GM23248 (cell line): ENCODE measurements at regions not wholly inside any gene's neighbourhood (a gene's known extent, or its start where the extent isn't known, plus 50 kb on each side); places are given as distances from the start of the nearest gene placed in this dataset.
"Not testable (repeated sequence)": the region's sequence is repeated elsewhere in the genome, so short reads cannot be mapped to it uniquely, and the experiment has no call there.

ENCODE experiments used
- DNase-seq: peaks from one replicate; pipeline ENCODE4 v3.0.0-alpha.2; 2015
- H2AFZ ChIP-seq: fragments of 200-600 bp; sonication (generic); 2 replicates; pipeline ENCODE4 v1.6.1; 2016; ENCODE audit warnings: antibody characterized with exemption
- H3F3A ChIP-seq: fragments of 200-600 bp; sonication (generic); 2 replicates; pipeline ENCODE4 v1.6.1; 2016; ENCODE audit warnings: mild to moderate bottlenecking, antibody characterized with exemption, mixed run types; ENCODE audit not compliant: insufficient read depth
- H3K27ac ChIP-seq: fragments of 200-600 bp; sonication (generic); 2 replicates; pipeline ENCODE4 v1.5.1; 2016; ENCODE audit warnings: mild to moderate bottlenecking
- H3K27me3 ChIP-seq: fragments of 200-600 bp; sonication (generic); replicated peaks from 2 replicates; pipeline ENCODE4 v1.6.1; 2016; ENCODE audit warnings: mild to moderate bottlenecking; ENCODE audit not compliant: insufficient read depth
- H3K36me3 ChIP-seq: fragments of 200-600 bp; sonication (generic); 2 replicates; pipeline ENCODE4 v1.6.1; 2016; ENCODE audit warnings: low read depth, mild to moderate bottlenecking
- H3K4me1 ChIP-seq: fragments of 200-600 bp; sonication (generic); 2 replicates; pipeline ENCODE4 v1.6.1; 2016; ENCODE audit warnings: mild to moderate bottlenecking; ENCODE audit not compliant: insufficient read depth
- H3K4me2 ChIP-seq: fragments of 200-600 bp; sonication (generic); one replicate; pipeline ENCODE4 v1.6.1; 2016; ENCODE audit warnings: mild to moderate bottlenecking; ENCODE audit not compliant: unreplicated experiment
- H3K4me3 ChIP-seq: fragments of 200-600 bp; sonication (generic); 2 replicates; pipeline ENCODE4 v1.5.1; 2016; ENCODE audit warnings: mild to moderate bottlenecking
- H3K79me2 ChIP-seq: fragments of 200-600 bp; sonication (generic); 2 replicates; pipeline ENCODE4 v1.6.1; 2016; ENCODE audit warnings: mild to moderate bottlenecking; ENCODE audit not compliant: insufficient read depth
- H3K9ac ChIP-seq: fragments of 200-600 bp; sonication (generic); 2 replicates; pipeline ENCODE4 v1.6.1; 2016; ENCODE audit warnings: mild to moderate bottlenecking
- H3K9me2 ChIP-seq: fragments of 200-600 bp; sonication (generic); 2 replicates; pipeline ENCODE4 v1.6.1; 2016; ENCODE audit warnings: mixed run types, mild to moderate bottlenecking, moderate library complexity; ENCODE audit not compliant: insufficient read depth
- H3K9me3 ChIP-seq: fragments of 200-600 bp; sonication (generic); one replicate; pipeline ENCODE4 v1.6.1; 2017; ENCODE audit warnings: low read depth
- H4K20me1 ChIP-seq: fragments of 200-600 bp; sonication (generic); 2 replicates; pipeline ENCODE4 v1.6.0; 2016; ENCODE audit not compliant: insufficient read depth
- EZH2 ChIP-seq: fragments of 200-600 bp; sonication (generic); IDR thresholded peaks from 2 replicates; pipeline ENCODE4 v1.6.1; 2018; ENCODE audit warnings: antibody characterized with exemption, mild to moderate bottlenecking; ENCODE audit not compliant: insufficient read depth, poor library complexity, severe bottlenecking
- EZH2phosphoT487 ChIP-seq: fragments of 200-600 bp; sonication (generic); IDR thresholded peaks from 2 replicates; pipeline ENCODE4 v1.6.1; 2018; ENCODE audit warnings: antibody characterized with exemption, moderate library complexity, mild to moderate bottlenecking, low read depth; ENCODE audit not compliant: insufficient read depth
- WGBS, 2 experiments: methylation state at CpG; one replicate each; pipeline ENCODE4 v1.1.6; 2015 to 2017; ENCODE audit warnings: low lambda C conversion rate in 2 of 2, low coverage in 1 of 2; ENCODE audit errors: missing lambda C conversion rate in 2 of 2; 5-methylcytosine and 5-hydroxymethylcytosine counted together
- in situ Hi-C: fragments of 300-500 bp; cut with MboI; formaldehyde crosslinking; loops from 2 replicates; pipeline ENCODE4 v1.15.0; 2020

DNA sequence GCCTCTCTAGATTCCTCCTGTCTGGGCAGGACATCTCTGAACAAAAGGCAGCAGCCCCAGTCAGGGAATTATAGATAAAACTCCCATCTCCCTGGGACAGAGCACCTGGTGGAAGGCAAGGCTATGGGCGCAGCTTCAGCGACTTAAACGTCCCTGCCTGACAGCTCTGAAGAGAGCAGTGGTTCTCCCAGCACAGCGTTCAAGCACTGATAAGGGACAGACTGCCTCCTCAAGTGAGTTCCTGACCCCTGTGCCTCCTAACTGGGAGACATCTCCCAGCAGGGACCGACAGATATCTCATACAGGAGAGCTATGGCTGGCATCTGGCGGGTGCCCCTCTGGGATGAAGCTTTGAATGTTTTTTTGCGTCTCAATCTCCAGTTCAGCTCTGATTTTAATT, 262.2 kb downstream of the PARM1 start:
- H3K79me2 ChIP-seq = no peaks in the 10 kb centered on the region
- WGBS, 2 experiments = 2 to 3% methylated on average over 7 of the region's 7 CpGs

DNA sequence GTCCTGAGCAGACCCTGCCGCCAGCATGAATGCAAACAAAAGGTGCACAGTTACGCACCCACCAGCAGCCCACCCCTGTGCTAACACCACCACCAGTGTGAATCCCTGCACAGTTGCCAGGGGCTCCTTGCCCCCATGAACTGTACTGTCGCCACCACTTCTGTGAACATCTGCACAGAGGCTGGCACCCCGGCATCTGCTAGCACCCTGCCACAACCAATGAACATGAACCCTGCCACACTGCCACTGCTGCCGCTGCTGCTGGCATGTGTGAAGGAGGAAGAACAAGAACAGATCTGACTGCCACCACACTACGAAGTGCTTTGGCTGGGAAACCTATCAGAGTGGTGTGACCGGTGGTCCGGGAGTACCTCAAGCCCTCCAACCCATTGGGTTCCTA, 261.3 kb downstream of the PARM1 start:
- Histone ChIP-seq H3K36me3 (no peaks in the 10 kb centered on the region), H3K9me2 (no peaks in the 10 kb centered on the region), H4K20me1 (no peaks in the 10 kb centered on the region), H3K9me3 (no peaks in the 10 kb centered on the region), H3K27me3 (0 out of 2 replicates have a peak, but pooled peaks cover 3% of the 10 kb centered on the region), H3K9ac (no peak overlapping the region), H3K79me2 (no peaks in the 10 kb centered on the region), H3F3A (no peaks in the 10 kb centered on the region), H3K4me2 (no peak overlapping the region), H2AFZ (no peak overlapping the region), H3K4me1 (no peaks in the 10 kb centered on the region), H3K4me3 (no peak overlapping the region), H3K27ac (no peak overlapping the region)
- 51 to 53% methylated on average over 8 of the region's 8 CpGs for WGBS, 2 experiments
- DNase-seq = no peak
- TF ChIP-seq EZH2phosphoT487 = no peak
- no peak for TF ChIP-seq EZH2
- in situ Hi-C loops = no loop called here

More for the DNA sequence above, 262.2 kb downstream of the PARM1 start:
- Histone ChIP-seq H3K4me1 (no peaks in the 10 kb centered on the region), H3K27ac (no peak overlapping the region), H3K36me3 (no peaks in the 10 kb centered on the region), H4K20me1 (no peaks in the 10 kb centered on the region), H3K9me2 (no peaks in the 10 kb centered on the region), H3K4me3 (no peak overlapping the region), H3K9ac (no peak overlapping the region), H3F3A (no peaks in the 10 kb centered on the region), H3K9me3 (no peaks in the 10 kb centered on the region), H3K4me2 (no peak overlapping the region), H3K27me3 (0 out of 2 replicates have a peak, but pooled peaks cover under 1% of the 10 kb centered on the region), H2AFZ (no peak overlapping the region)
- in situ Hi-C loops = no loop called here
- no peak for DNase-seq
- no peak for TF ChIP-seq EZH2phosphoT487
- TF ChIP-seq EZH2 = no peak

DNA sequence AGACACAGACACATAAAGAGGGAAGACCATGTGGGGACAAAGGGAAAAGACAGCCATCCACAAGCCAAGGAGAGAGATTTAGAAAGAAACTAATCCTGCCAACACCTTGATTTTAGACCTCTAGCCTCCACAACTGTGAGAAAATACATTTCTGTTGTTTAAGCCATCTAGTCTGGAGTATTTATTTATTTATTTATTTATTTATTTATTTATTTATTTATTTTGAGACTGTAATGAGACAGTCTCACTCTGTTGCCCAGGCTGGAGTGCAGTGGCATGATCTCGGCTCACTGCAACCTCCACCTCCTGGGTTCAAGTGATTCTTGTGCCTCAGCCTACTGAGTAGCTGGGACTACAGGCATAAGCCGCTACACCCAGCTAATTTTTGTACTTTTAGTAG, 259.3 kb downstream of the PARM1 start:
- H4K20me1 ChIP-seq, H3K27me3 ChIP-seq, H3F3A ChIP-seq, H2AFZ ChIP-seq, H3K4me2 ChIP-seq, H3K9ac ChIP-seq, H3K4me1 ChIP-seq, H3K27ac ChIP-seq, DNase-seq, H3K9me2 ChIP-seq, H3K9me3 ChIP-seq, H3K36me3 ChIP-seq, H3K4me3 ChIP-seq, in situ Hi-C loops, H3K79me2 ChIP-seq: not testable (repeated sequence)
- WGBS, 2 experiments = 45 to 54% methylated on average over 2 of the region's 2 CpGs

DNA sequence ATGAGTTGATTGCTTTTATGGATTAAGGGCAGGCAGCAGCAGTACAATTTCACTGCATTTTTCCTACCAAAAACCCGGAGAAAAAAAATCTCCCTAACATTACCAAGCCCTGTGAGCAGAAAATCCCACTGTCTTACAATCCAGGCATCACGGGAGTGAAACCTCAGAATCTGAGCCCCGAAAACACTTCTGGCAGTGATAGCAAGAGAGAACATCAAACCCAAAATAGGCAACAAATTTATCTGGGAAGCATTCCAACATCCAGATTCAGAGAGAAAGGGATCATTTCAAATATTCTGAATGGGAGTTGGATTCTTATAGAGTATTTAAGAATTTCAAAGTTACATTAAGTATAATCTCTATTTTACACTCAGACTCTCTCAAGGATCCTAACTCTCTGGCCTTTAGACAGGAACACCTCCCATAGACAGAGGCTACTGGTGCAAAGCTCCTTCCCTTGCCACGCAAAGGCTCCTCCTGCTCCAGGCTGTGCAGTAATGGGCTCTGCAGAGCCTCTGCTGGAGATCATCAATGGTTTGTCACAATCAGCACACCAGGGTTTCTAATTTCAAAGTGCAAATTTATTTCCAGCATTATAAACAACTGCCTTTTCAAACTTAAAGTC, 256.9 kb downstream of the PARM1 start:
- no peak overlapping the region for H3K4me3 ChIP-seq
- no peak overlapping the region for H3K4me2 ChIP-seq
- no peaks in the 10 kb centered on the region for H4K20me1 ChIP-seq
- no peak overlapping the region for H3K27ac ChIP-seq
- H3K27me3 ChIP-seq = 0 out of 2 replicates have a peak, but pooled peaks cover 3% of the 10 kb centered on the region
- TF ChIP-seq EZH2phosphoT487 (no peak), EZH2 (no peak)
- H3K79me2 ChIP-seq = no peaks in the 10 kb centered on the region
- no peak for DNase-seq
- no peaks in the 10 kb centered on the region for H3K36me3 ChIP-seq
- no peak overlapping the region for H2AFZ ChIP-seq
- no peak overlapping the region for H3K9ac ChIP-seq
- in situ Hi-C loops = no loop called here
- no peaks in the 10 kb centered on the region for H3K4me1 ChIP-seq
- no peaks in the 10 kb centered on the region for H3K9me2 ChIP-seq
- H3F3A ChIP-seq = no peaks in the 10 kb centered on the region
- no peaks in the 10 kb centered on the region for H3K9me3 ChIP-seq
- 7 to 11% methylated on average over 4 of the region's 4 CpGs for WGBS, 2 experiments
